GM20000 (cell line): ENCODE measurements at regions not wholly inside any gene's neighbourhood (a gene's known extent, or its start where the extent isn't known, plus 50 kb on each side); places are given as distances from the start of the nearest gene placed in this dataset.
"Not testable (repeated sequence)": the region's sequence is repeated elsewhere in the genome, so short reads cannot be mapped to it uniquely, and the experiment has no call there.

Source experiments
- DNase-seq: peaks from one replicate; pipeline ENCODE4 v3.0.0; 2012; ENCODE audit warnings: low spot score
- TF ChIP-seq, protein P1 (sequence below): IDR thresholded peaks from 2 replicates; pipeline ENCODE4 v1.5.1; 2012; ENCODE audit warnings: mild to moderate bottlenecking, control low read depth; ENCODE audit errors: extremely low read depth, missing control alignments

GRCh38 chr11:79510960-79511359, 70.1 kb upstream of the TENM4 start:
- TF ChIP-seq, protein P1, sequence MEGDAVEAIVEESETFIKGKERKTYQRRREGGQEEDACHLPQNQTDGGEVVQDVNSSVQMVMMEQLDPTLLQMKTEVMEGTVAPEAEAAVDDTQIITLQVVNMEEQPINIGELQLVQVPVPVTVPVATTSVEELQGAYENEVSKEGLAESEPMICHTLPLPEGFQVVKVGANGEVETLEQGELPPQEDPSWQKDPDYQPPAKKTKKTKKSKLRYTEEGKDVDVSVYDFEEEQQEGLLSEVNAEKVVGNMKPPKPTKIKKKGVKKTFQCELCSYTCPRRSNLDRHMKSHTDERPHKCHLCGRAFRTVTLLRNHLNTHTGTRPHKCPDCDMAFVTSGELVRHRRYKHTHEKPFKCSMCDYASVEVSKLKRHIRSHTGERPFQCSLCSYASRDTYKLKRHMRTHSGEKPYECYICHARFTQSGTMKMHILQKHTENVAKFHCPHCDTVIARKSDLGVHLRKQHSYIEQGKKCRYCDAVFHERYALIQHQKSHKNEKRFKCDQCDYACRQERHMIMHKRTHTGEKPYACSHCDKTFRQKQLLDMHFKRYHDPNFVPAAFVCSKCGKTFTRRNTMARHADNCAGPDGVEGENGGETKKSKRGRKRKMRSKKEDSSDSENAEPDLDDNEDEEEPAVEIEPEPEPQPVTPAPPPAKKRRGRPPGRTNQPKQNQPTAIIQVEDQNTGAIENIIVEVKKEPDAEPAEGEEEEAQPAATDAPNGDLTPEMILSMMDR = no peak
- DNase-seq = no peak

- no peak for DNase-seq
- TF ChIP-seq, protein P1 = no peak
These were observed 67.6 kb upstream of the TENM4 start for GRCh38 chr11:79508461-79508860.

DNA sequence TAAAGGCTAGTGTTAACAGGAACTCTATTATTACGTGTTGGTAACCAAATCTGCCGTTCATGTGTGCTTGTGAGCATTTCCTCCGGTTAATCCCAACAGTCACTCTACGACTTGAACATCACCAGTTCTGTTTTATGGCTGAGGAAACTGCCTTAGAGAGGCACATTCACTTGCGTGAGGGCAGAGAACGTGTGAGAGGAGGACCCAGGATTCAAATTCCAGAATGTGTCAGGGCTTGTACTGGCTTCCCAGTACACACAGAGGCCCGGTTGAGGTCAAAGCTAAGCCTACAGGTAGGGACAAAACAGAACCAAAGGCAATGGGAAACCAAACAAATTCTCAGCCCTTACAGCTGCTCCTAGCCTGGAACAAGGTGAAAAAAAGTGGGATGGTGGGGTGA, 66.9 kb upstream of the TENM4 start:
- no peak for DNase-seq
- TF ChIP-seq, protein P1 = no peak

GRCh38 chr11:79506734-79507344, 66.0 kb upstream of the TENM4 start:
- DNase-seq = no peak
- TF ChIP-seq, protein P1 = no peak

DNA sequence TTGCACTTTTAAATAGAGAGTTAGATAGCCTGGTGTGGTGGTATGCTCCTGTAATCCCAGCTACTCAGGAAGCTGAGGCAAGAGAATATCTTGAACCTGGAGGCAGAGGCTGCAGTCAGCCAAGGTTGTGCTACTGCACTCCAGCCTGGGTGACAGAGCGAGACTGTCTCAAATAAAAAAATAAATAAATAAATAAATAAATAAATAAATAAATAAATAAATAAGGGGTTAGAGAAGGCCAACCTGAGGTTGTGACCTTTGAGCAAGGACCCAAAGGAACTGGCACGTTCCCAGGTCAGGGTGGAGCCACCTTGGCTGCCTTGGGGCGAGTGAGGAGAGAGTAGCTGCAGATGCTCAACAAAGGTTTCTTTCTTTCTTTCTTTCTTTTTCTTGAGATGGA, 65.3 kb upstream of the TENM4 start:
- DNase-seq = no peak
- TF ChIP-seq, protein P1 = no peak

DNA sequence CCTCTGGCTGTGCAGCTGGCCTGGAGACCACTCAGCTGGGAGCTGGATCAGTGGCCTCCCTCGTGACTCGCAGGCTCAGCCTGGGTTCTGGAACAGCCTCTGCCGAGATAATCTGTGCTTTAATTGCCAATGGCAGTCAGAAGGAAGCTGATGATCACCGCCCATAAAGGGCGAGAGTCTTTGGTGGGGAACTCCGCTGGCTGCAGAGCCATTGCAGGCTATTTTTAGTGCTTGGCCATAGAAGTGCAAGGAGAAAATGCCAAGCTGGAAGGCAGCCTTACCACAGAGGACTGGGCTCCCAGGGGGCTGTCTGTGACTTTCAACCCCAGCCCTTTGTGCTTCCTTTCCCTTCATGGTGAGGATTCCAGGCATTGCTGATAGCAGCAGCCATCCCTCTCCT, 62.2 kb upstream of the TENM4 start:
- TF ChIP-seq, protein P1 = no peak
- no peak for DNase-seq

DNA sequence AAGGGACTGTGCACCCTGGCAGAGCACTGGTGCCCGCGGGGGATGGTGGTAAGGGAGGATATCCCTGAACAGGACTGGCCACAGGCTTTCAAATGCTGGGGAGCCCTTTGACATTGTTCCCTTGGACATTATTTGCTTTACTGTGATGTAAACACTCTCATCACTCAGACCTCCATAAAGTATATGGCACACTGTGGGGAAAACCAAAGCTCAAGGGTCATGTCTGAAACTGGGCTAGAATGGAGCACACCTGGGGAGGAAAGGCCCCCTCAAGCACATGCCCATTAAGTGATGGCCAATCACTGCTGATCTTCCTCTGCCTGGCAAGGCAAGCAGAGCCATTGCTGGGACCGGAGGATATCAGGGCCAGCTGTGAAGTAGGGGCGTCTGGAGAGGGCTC, 60.9 kb upstream of the TENM4 start:
- TF ChIP-seq, protein P1 = no peak
- DNase-seq = no peak

- DNase-seq = not testable (repeated sequence)
These were observed 59.1 kb upstream of the TENM4 start for GRCh38 chr11:79499929-79500328.
